Liver (tissue), 8 donors: ENCODE measurements at regions not wholly inside any gene's neighbourhood (a gene's known extent, or its start where the extent isn't known, plus 50 kb on each side); places are given as distances from the start of the nearest gene placed in this dataset.

Experiments used
- DNase-seq: peaks from one replicate; pipeline ENCODE4 v3.0.0-alpha.2; 2017; ENCODE audit warnings: low spot score
- H3K27ac ChIP-seq, 2 donors: one replicate each; pipeline ENCODE4 v1.7.0; 2013; ENCODE audit warnings: inconsistent platforms in 2 of 2, low read length in 2 of 2, control low read depth in 1 of 2, low read depth in 1 of 2, mild to moderate bottlenecking in 1 of 2
- H3K27me3 ChIP-seq, 4 donors: one replicate each; pipeline versions ENCODE4 v1.6.1 to v1.7.0; 2013; ENCODE audit warnings: low read length in 3 of 4, inconsistent platforms in 1 of 4, mild to moderate bottlenecking in 1 of 4, moderate library complexity in 1 of 4; ENCODE audit not compliant: control insufficient read depth in 4 of 4, insufficient read depth in 4 of 4
- H3K36me3 ChIP-seq, 4 donors: one replicate each; pipeline versions ENCODE4 v1.6.1 to v1.7.0; 2013; ENCODE audit warnings: low read length in 3 of 4, mild to moderate bottlenecking in 3 of 4, low read depth in 1 of 4, moderate library complexity in 1 of 4; ENCODE audit not compliant: control insufficient read depth in 4 of 4, insufficient read depth in 3 of 4
- H3K4me1 ChIP-seq, 4 donors: one replicate each; pipeline versions ENCODE4 v1.6.1 to v1.7.0; 2013; ENCODE audit warnings: low read length in 3 of 4, mild to moderate bottlenecking in 3 of 4, moderate library complexity in 1 of 4; ENCODE audit not compliant: control insufficient read depth in 4 of 4, insufficient read depth in 4 of 4
- H3K4me3 ChIP-seq, 3 donors: one replicate each; pipeline versions ENCODE4 v1.6.1 to v1.7.0; 2013; ENCODE audit warnings: low read length in 3 of 3, control low read depth in 1 of 3, low read depth in 1 of 3, mild to moderate bottlenecking in 1 of 3
- H3K9ac ChIP-seq, 2 donors: one replicate each; pipeline ENCODE4 v1.7.0; 2013; ENCODE audit warnings: low read length in 2 of 2, mild to moderate bottlenecking in 2 of 2, moderate library complexity in 2 of 2, control low read depth in 1 of 2, low read depth in 1 of 2
- H3K9me3 ChIP-seq, 4 donors: one replicate each; pipeline versions ENCODE4 v1.6.1 to v1.7.0; 2013; ENCODE audit warnings: low read length in 3 of 4; ENCODE audit not compliant: control insufficient read depth in 4 of 4
- ATF3 ChIP-seq: IDR thresholded peaks from 2 replicates; pipeline ENCODE4 v1.6.1; 2016; ENCODE audit warnings: antibody characterized with exemption
- CTCF ChIP-seq: fragments of 150-350 bp; IDR thresholded peaks from 2 replicates; pipeline ENCODE4 v1.5.1; 2017; ENCODE audit warnings: improper control_type of control experiment, low read depth, low read length; ENCODE audit not compliant: missing input control
- FOXA1 ChIP-seq: IDR thresholded peaks from 2 replicates; pipeline ENCODE4 v1.6.1; 2016; ENCODE audit warnings: antibody characterized with exemption
- FOXA2 ChIP-seq: IDR thresholded peaks from 2 replicates; pipeline ENCODE4 v1.6.1; 2016; ENCODE audit warnings: antibody characterized with exemption
- GABPA ChIP-seq, 2 donors: IDR thresholded peaks in 1 of 2; conservative IDR thresholded peaks in 1 of 2; 2 replicates each; pipeline ENCODE4 v1.6.1; 2016; ENCODE audit warnings: antibody characterized with exemption in 2 of 2, mild to moderate bottlenecking in 1 of 2, moderate library complexity in 1 of 2
- HNF4A ChIP-seq, 2 donors: conservative IDR thresholded peaks; 2 replicates each; pipeline ENCODE4 v1.6.1; 2016; ENCODE audit warnings: antibody characterized with exemption in 2 of 2, mild to moderate bottlenecking in 2 of 2
- HNF4G ChIP-seq: IDR thresholded peaks from 2 replicates; pipeline ENCODE4 v1.6.1; 2016; ENCODE audit warnings: antibody characterized with exemption
- JUND ChIP-seq, 2 donors: IDR thresholded peaks; 2 replicates each; pipeline ENCODE4 v1.6.1; 2016; ENCODE audit warnings: antibody characterized with exemption in 2 of 2
- MAX ChIP-seq: IDR thresholded peaks from 2 replicates; pipeline ENCODE4 v1.6.1; 2016; ENCODE audit warnings: antibody characterized with exemption
- RAD21 ChIP-seq, 2 donors: IDR thresholded peaks; 2 replicates each; pipeline ENCODE4 v1.6.1; 2016; ENCODE audit warnings: antibody characterized with exemption in 2 of 2, mild to moderate bottlenecking in 2 of 2
- SP1 ChIP-seq: IDR thresholded peaks from 2 replicates; pipeline ENCODE4 v1.6.1; 2018; ENCODE audit warnings: antibody characterized with exemption, mild to moderate bottlenecking
- TAF1 ChIP-seq: conservative IDR thresholded peaks from 2 replicates; pipeline ENCODE4 v1.6.1; 2016; ENCODE audit warnings: antibody characterized with exemption, mild to moderate bottlenecking
- YY1 ChIP-seq: IDR thresholded peaks from 2 replicates; pipeline ENCODE4 v1.6.1; 2016; ENCODE audit warnings: antibody characterized with exemption, mild to moderate bottlenecking
- ZBTB33 ChIP-seq: IDR thresholded peaks from 2 replicates; pipeline ENCODE4 v1.6.1; 2016; ENCODE audit warnings: antibody characterized with exemption
- WGBS: extraction: QIAGEN DNeasy Blood & Tissue Kit; methylation state at CpG from one replicate; pipeline ENCODE4 v1.1.7; 2013; 5-methylcytosine and 5-hydroxymethylcytosine counted together
- TF ChIP-seq, protein P1 (sequence below): IDR thresholded peaks from 2 replicates; pipeline ENCODE4 v1.6.1; 2016; ENCODE audit warnings: antibody characterized with exemption, mild to moderate bottlenecking
- donor health status: healthy.
- donor health status: healthy.
- donor health status: healthy.
- donor health status: healthy.
- donor health status: healthy.

- TF ChIP-seq MAX, result no peak
These were observed 984.1 kb downstream of the UQCRFS1 start (continued) for GRCh38 chr19:28228854-28229253.

DNA sequence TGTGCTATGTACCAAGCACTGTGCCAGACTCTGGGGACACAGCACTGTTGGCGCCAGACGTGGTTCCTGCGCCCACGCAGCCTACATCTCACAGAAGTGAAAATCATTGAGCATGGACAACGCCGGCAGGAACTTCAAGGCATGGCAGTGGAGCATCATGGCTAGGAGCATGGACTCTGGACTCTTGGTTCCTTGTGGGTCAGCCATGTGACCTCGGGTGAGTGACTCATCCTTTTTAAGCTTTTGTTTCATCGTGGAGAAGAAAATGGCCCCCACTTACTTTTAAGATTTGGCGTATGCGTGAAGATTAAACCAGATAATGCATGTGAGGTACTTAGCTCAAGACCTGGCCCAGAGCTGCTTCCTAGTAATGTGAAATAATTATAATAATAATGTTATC, 988.5 kb downstream of the UQCRFS1 start:
- H3K4me1 ChIP-seq, result no peaks in the 10 kb centered on the region
- WGBS, result 84% methylated on average over 10 of the region's 10 CpGs
- no peaks in the 10 kb centered on the region for H3K36me3 ChIP-seq
- no peak overlapping the region for H3K27ac ChIP-seq
- no peak for DNase-seq
- no peak overlapping the region for H3K4me3 ChIP-seq
- H3K9ac ChIP-seq, result no peak overlapping the region
- H3K9me3 ChIP-seq, result no peaks in the 10 kb centered on the region
- TF ChIP-seq, protein P1, sequence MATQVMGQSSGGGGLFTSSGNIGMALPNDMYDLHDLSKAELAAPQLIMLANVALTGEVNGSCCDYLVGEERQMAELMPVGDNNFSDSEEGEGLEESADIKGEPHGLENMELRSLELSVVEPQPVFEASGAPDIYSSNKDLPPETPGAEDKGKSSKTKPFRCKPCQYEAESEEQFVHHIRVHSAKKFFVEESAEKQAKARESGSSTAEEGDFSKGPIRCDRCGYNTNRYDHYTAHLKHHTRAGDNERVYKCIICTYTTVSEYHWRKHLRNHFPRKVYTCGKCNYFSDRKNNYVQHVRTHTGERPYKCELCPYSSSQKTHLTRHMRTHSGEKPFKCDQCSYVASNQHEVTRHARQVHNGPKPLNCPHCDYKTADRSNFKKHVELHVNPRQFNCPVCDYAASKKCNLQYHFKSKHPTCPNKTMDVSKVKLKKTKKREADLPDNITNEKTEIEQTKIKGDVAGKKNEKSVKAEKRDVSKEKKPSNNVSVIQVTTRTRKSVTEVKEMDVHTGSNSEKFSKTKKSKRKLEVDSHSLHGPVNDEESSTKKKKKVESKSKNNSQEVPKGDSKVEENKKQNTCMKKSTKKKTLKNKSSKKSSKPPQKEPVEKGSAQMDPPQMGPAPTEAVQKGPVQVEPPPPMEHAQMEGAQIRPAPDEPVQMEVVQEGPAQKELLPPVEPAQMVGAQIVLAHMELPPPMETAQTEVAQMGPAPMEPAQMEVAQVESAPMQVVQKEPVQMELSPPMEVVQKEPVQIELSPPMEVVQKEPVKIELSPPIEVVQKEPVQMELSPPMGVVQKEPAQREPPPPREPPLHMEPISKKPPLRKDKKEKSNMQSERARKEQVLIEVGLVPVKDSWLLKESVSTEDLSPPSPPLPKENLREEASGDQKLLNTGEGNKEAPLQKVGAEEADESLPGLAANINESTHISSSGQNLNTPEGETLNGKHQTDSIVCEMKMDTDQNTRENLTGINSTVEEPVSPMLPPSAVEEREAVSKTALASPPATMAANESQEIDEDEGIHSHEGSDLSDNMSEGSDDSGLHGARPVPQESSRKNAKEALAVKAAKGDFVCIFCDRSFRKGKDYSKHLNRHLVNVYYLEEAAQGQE, result no peak
- TF ChIP-seq RAD21 (IDR thresholded peaks at IDR 0.05) (no peak), GABPA (IDR thresholded peaks at IDR 0.05 in 1 of 2, conservative IDR thresholded peaks at IDR 0.05 in 1 of 2) (no peak), HNF4G (no peak), FOXA2 (no peak)
- H3K27me3 ChIP-seq, result peaks cover 0 to 4% (median 0%) of the 10 kb centered on the region in 4 donors

GRCh38 chr19:28221736-28222135, 991.2 kb downstream of the UQCRFS1 start:
- TF ChIP-seq, protein P1, result no peak
- TF ChIP-seq ZBTB33 (no peak), TAF1 (no peak), MAX (no peak), CTCF (no peak), SP1 (no peak), HNF4A (conservative IDR thresholded peaks at IDR 0.05) (no peak), ATF3 (no peak), JUND (IDR thresholded peaks at IDR 0.05) (no peak), FOXA2 (no peak), YY1 (no peak), HNF4G (no peak), FOXA1 (no peak)

More at GRCh38 chr19:28221736-28222135, 991.2 kb downstream of the UQCRFS1 start:
- H3K4me3 ChIP-seq, result no peak overlapping the region
- no peak overlapping the region for H3K9ac ChIP-seq
- no peaks in the 10 kb centered on the region for H3K36me3 ChIP-seq
- no peaks in the 10 kb centered on the region for H3K9me3 ChIP-seq
- H3K27me3 ChIP-seq, result peaks cover 0 to 8% (median 0%) of the 10 kb centered on the region in 4 donors
- no peaks in the 10 kb centered on the region for H3K4me1 ChIP-seq
- H3K27ac ChIP-seq, result no peak overlapping the region
- no peak for DNase-seq
- WGBS, result 73% methylated on average over 3 of the region's 3 CpGs
